ENCODE measurements at regions not wholly inside any gene's neighbourhood (a gene's known extent, or its start where the extent isn't known, plus 50 kb on each side); places are given as distances from the start of the nearest gene placed in this dataset.
"Not testable (repeated sequence)": the region's sequence is repeated elsewhere in the genome, so short reads cannot be mapped to it uniquely, and the experiment has no call there.

DNA sequence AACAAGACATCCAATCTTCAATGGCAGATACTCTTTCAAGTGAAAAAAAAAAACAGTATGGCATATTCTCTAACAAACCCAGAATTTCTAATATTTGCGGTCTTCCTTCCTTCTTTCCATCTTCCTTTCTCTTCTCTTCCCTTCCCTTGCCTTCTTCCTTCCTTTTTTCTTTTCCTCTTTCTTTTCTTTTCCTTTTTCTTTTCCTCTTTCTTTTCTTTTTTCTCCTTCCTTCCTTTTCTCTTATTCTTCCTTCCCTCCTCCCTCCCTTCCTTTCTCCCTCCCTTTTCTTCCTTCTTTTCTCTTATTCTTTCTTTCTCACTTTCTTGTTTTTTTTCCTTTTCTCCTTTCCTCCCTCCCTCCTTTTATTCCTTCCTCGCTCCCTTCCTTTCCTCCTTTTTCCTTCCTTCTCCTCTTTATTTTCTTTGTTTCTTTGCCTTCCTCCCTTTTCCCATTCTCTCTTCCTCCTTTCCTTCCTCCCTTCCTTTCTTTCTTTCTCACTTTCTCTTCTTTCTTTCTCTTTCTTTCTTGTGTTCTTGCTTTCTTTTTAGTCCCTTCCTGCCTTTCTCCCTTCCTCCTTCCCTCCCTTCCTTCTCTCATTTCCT is 209.0 kb downstream of the ZNF92 start:
- 0 out of 2 replicates have a peak, but pooled peaks have one; percentile 13 for TF ChIP-seq MTA2 (IDR thresholded peaks at IDR 0.05; ENCODE audit: low read depth)
- TF ChIP-seq, protein P1, sequence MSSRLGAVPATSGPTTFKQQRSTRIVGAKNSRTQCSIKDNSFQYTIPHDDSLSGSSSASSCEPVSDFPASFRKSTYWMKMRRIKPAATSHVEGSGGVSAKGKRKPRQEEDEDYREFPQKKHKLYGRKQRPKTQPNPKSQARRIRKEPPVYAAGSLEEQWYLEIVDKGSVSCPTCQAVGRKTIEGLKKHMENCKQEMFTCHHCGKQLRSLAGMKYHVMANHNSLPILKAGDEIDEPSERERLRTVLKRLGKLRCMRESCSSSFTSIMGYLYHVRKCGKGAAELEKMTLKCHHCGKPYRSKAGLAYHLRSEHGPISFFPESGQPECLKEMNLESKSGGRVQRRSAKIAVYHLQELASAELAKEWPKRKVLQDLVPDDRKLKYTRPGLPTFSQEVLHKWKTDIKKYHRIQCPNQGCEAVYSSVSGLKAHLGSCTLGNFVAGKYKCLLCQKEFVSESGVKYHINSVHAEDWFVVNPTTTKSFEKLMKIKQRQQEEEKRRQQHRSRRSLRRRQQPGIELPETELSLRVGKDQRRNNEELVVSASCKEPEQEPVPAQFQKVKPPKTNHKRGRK (tag; IDR thresholded peaks at IDR 0.05) = peak; percentile 97
- BruUV-seq (replicated peaks) = not testable (repeated sequence)

DNA sequence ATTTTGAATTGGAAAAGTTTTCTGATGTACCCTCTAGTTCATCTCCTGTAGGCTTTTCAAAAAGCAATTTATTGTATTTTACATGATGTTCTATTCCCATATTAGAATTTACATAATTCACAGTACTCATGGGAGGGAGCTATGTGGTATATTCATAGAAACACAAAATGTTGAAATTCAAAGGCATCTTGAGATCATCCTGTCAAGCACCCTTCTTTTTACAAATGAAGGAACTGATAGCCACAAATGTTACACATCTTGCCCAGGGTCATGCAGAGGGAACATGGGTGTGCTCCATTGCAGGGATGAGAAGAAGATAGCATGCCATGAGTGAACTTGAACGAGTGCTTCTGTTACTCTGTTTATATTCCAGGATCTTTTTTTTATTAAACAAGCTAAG is 228.8 kb downstream of the ZNF92 start:
- POLR2A ChIA-PET; H3K9me3 ChIP-seq (replicated peaks; ENCODE audit: control insufficient read depth, insufficient read depth, low read depth, low read length); H3K27ac ChIP-seq (ENCODE audit: extremely low read depth, low read depth, low read length); DNase-seq (ENCODE audit: extremely low read depth in 1 of 4, low spot score in 3 of 4); H3K9ac ChIP-seq (ENCODE audit: insufficient read depth in 1 of 2, low read depth in 2 of 2, low read length in 2 of 2); H4K20me1 ChIP-seq (replicated peaks; ENCODE audit: control insufficient read depth, insufficient read depth, low read length); H2AFZ ChIP-seq (ENCODE audit: low read depth, low read length); intact Hi-C loops (cut with micrococcal nuclease); H3K4me3 ChIP-seq; H3K9me1 ChIP-seq (ENCODE audit: control insufficient read depth, insufficient read depth, low read length); BruUV-seq (replicated peaks); H3K79me2 ChIP-seq (ENCODE audit: control insufficient read depth, insufficient read depth, low read length); H3K27me3 ChIP-seq (ENCODE audit: control insufficient read depth in 2 of 2, insufficient read depth in 2 of 2, low read length in 2 of 2); CTCF ChIA-PET (ENCODE audit: low intra/inter-chr PET ratio); H3K4me1 ChIP-seq (replicated peaks in 1 of 2; ENCODE audit: control insufficient read depth in 2 of 2, insufficient read depth in 2 of 2, low read length in 2 of 2); H3K36me3 ChIP-seq (ENCODE audit: control insufficient read depth, insufficient read depth, low read length); ATAC-seq; H3K4me2 ChIP-seq (ENCODE audit: insufficient read depth, low read length): not testable (repeated sequence)
- 4% methylated on average over 1 of the region's 1 CpG for WGBS (ENCODE audit: insufficient coverage, low coverage, missing lambda C conversion rate)
- in situ Hi-C loops (cut with MboI) = loop anchor here (25.0 kb wide), 1 partner anchor 135 kb away; no protein-coding TSS in a partner anchor
- peak; percentile 32 for FAIRE-seq

More for the DNA sequence above, 209.0 kb downstream of the ZNF92 start:
- POLR2A ChIA-PET; FAIRE-seq; H3K79me2 ChIP-seq (ENCODE audit: control insufficient read depth, insufficient read depth, low read length); H3K4me2 ChIP-seq (ENCODE audit: insufficient read depth, low read length); H3K4me3 ChIP-seq; H3K36me3 ChIP-seq (ENCODE audit: control insufficient read depth, insufficient read depth, low read length); H3K9me1 ChIP-seq (ENCODE audit: control insufficient read depth, insufficient read depth, low read length); H3K27me3 ChIP-seq (ENCODE audit: control insufficient read depth in 2 of 2, insufficient read depth in 2 of 2, low read length in 2 of 2); H3K27ac ChIP-seq (ENCODE audit: extremely low read depth, low read depth, low read length); DNase-seq (ENCODE audit: extremely low read depth in 1 of 4, low spot score in 3 of 4); H3K9me3 ChIP-seq (replicated peaks; ENCODE audit: control insufficient read depth, insufficient read depth, low read depth, low read length); H3K4me1 ChIP-seq (replicated peaks in 1 of 2; ENCODE audit: control insufficient read depth in 2 of 2, insufficient read depth in 2 of 2, low read length in 2 of 2); intact Hi-C loops (cut with micrococcal nuclease); H3K9ac ChIP-seq (ENCODE audit: insufficient read depth in 1 of 2, low read depth in 2 of 2, low read length in 2 of 2); H2AFZ ChIP-seq (ENCODE audit: low read depth, low read length); CTCF ChIA-PET (ENCODE audit: low intra/inter-chr PET ratio); H4K20me1 ChIP-seq (replicated peaks; ENCODE audit: control insufficient read depth, insufficient read depth, low read length); ATAC-seq: not testable (repeated sequence)
- in situ Hi-C loops (cut with MboI) = loop anchor here (10.0 kb wide), 1 partner anchor 468 kb away; no protein-coding TSS in a partner anchor
- no CpG with 5 or more reads among the region's 2 CpGs for WGBS (ENCODE audit: insufficient coverage, low coverage, missing lambda C conversion rate)

Measured in K562 (cell line).